ENCODE measurements at regions not wholly inside any gene's neighbourhood (a gene's known extent, or its start where the extent isn't known, plus 50 kb on each side); places are given as distances from the start of the nearest gene placed in this dataset.

DNA sequence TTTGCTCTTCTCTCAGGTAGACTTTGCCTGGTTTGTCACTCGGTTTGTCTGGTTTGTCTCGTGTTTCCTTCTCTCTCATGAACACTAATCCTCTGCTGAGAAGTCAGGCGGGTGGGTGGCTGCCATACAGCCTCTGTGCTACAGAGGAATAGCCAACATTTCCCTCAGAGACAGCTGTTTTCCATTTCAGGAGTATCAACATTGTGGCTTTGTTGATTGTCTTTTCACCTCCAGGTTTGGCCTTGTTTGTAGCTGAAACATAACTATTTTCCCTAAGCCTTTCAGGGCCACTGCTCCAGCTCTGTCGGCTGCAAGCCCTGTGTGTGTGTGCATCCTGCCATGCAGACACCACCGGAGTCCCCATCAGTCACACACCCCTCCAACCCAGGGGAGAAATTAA lies 122.8 kb downstream of the BAMBI start:
- no TSS peak for BruUV-seq (replicated peaks)
- in situ Hi-C loops (cut with MboI), result no loop called here
- Histone ChIP-seq H3K4me3 (no peak overlapping the region), H3K27ac (ENCODE audit: control insufficient read depth, insufficient read depth) (no peak overlapping the region), H3K4me1 (ENCODE audit: control insufficient read depth, insufficient read depth, low read length) (no peaks in the 10 kb centered on the region), H3K9me3 (replicated peaks; ENCODE audit: control insufficient read depth, insufficient read depth, low read length) (no peaks in the 10 kb centered on the region), H2AFZ (ENCODE audit: control insufficient read depth, low read depth, low read length) (no peak overlapping the region), H3K4me2 (ENCODE audit: control insufficient read depth, insufficient read depth) (no peak overlapping the region), H3K9ac (ENCODE audit: control insufficient read depth, insufficient read depth, low read length) (no peak overlapping the region), H3K79me2 (ENCODE audit: control insufficient read depth, insufficient read depth, low read length) (no peaks in the 10 kb centered on the region), H3K36me3 (ENCODE audit: control insufficient read depth in 2 of 2, insufficient read depth in 2 of 2, low read length in 1 of 2) (no peaks in the 10 kb centered on the region), H3K27me3 (replicated peaks in 1 of 2; ENCODE audit: control insufficient read depth in 2 of 2, insufficient read depth in 2 of 2, low read length in 1 of 2) (no peaks in the 10 kb centered on the region), H4K20me1 (ENCODE audit: control insufficient read depth, insufficient read depth) (no peaks in the 10 kb centered on the region)
- 24% methylated on average over 5 of the region's 5 CpGs for WGBS (ENCODE audit: insufficient coverage, insufficient replicate concordance, low lambda C conversion rate, missing lambda C conversion rate)
- CTCF ChIA-PET, result no interaction called here
- no peak for FAIRE-seq
- POLR2A ChIA-PET, result no interaction called here
- intact Hi-C loops (cut with micrococcal nuclease; ENCODE audit: unreplicated experiment), result no loop called here
- DNase-seq (ENCODE audit: low read depth, low spot score), result no peak
- TF ChIP-seq LARP7 (IDR thresholded peaks at IDR 0.05) (no peak), EGR1 (IDR thresholded peaks at IDR 0.05; ENCODE audit: borderline replicate concordance in 1 of 2, low read depth in 2 of 2, low read length in 2 of 2) (no peak), NFXL1 (IDR thresholded peaks at IDR 0.05; ENCODE audit: borderline replicate concordance) (no peak), POLR2AphosphoS2 (IDR thresholded peaks at IDR 0.05; ENCODE audit: low read depth, low read length) (no peak), NR2C2 (IDR thresholded peaks at IDR 0.05; ENCODE audit: borderline replicate concordance, control insufficient read depth, insufficient read length, low read depth) (no peak), YY1 (IDR thresholded peaks at IDR 0.05; ENCODE audit: low read depth, low read length) (no peak), PAX5 (IDR thresholded peaks at IDR 0.05; ENCODE audit: borderline replicate concordance, low read depth, low read length) (no peak), BMI1 (IDR thresholded peaks at IDR 0.05; ENCODE audit: borderline replicate concordance) (no peak), RAD51 (IDR thresholded peaks at IDR 0.05) (no peak), MTA3 (IDR thresholded peaks at IDR 0.05; ENCODE audit: borderline replicate concordance, low read length) (no peak), TBL1XR1 (IDR thresholded peaks at IDR 0.05; ENCODE audit: low read depth, low read length) (no peak)
- TF ChIP-seq, protein P1, sequence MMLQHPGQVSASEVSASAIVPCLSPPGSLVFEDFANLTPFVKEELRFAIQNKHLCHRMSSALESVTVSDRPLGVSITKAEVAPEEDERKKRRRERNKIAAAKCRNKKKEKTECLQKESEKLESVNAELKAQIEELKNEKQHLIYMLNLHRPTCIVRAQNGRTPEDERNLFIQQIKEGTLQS (IDR thresholded peaks at IDR 0.05; ENCODE audit: borderline replicate concordance, extremely low read depth, low read depth, low read length), result no peak
- TF ChIP-seq, protein P2, sequence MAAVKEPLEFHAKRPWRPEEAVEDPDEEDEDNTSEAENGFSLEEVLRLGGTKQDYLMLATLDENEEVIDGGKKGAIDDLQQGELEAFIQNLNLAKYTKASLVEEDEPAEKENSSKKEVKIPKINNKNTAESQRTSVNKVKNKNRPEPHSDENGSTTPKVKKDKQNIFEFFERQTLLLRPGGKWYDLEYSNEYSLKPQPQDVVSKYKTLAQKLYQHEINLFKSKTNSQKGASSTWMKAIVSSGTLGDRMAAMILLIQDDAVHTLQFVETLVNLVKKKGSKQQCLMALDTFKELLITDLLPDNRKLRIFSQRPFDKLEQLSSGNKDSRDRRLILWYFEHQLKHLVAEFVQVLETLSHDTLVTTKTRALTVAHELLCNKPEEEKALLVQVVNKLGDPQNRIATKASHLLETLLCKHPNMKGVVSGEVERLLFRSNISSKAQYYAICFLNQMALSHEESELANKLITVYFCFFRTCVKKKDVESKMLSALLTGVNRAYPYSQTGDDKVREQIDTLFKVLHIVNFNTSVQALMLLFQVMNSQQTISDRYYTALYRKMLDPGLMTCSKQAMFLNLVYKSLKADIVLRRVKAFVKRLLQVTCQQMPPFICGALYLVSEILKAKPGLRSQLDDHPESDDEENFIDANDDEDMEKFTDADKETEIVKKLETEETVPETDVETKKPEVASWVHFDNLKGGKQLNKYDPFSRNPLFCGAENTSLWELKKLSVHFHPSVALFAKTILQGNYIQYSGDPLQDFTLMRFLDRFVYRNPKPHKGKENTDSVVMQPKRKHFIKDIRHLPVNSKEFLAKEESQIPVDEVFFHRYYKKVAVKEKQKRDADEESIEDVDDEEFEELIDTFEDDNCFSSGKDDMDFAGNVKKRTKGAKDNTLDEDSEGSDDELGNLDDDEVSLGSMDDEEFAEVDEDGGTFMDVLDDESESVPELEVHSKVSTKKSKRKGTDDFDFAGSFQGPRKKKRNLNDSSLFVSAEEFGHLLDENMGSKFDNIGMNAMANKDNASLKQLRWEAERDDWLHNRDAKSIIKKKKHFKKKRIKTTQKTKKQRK (IDR thresholded peaks at IDR 0.05; ENCODE audit: low read depth, low read length), result no peak
- TF ChIP-seq, protein P3, sequence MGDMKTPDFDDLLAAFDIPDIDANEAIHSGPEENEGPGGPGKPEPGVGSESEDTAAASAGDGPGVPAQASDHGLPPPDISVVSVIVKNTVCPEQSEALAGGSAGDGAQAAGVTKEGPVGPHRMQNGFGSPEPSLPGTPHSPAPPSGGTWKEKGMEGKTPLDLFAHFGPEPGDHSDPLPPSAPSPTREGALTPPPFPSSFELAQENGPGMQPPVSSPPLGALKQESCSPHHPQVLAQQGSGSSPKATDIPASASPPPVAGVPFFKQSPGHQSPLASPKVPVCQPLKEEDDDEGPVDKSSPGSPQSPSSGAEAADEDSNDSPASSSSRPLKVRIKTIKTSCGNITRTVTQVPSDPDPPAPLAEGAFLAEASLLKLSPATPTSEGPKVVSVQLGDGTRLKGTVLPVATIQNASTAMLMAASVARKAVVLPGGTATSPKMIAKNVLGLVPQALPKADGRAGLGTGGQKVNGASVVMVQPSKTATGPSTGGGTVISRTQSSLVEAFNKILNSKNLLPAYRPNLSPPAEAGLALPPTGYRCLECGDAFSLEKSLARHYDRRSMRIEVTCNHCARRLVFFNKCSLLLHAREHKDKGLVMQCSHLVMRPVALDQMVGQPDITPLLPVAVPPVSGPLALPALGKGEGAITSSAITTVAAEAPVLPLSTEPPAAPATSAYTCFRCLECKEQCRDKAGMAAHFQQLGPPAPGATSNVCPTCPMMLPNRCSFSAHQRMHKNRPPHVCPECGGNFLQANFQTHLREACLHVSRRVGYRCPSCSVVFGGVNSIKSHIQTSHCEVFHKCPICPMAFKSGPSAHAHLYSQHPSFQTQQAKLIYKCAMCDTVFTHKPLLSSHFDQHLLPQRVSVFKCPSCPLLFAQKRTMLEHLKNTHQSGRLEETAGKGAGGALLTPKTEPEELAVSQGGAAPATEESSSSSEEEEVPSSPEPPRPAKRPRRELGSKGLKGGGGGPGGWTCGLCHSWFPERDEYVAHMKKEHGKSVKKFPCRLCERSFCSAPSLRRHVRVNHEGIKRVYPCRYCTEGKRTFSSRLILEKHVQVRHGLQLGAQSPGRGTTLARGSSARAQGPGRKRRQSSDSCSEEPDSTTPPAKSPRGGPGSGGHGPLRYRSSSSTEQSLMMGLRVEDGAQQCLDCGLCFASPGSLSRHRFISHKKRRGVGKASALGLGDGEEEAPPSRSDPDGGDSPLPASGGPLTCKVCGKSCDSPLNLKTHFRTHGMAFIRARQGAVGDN (IDR thresholded peaks at IDR 0.05), result no peak
- RAD21 ChIA-PET (ENCODE audit: unreplicated experiment), result no interaction called here
- SMC1A ChIA-PET (ENCODE audit: uncharacterized antibody, unreplicated experiment), result no interaction called here
- no peak for ATAC-seq

Measured in GM12878 (cell line).